Thymus (tissue), 11 donors: ENCODE measurements at regions not wholly inside any gene's neighbourhood (a gene's known extent, or its start where the extent isn't known, plus 50 kb on each side); places are given as distances from the start of the nearest gene placed in this dataset.
"Not testable (repeated sequence)": the region's sequence is repeated elsewhere in the genome, so short reads cannot be mapped to it uniquely, and the experiment has no call there.

Source experiments
- DNase-seq, 9 donors: peaks; one replicate each; pipeline ENCODE4 v3.0.0-alpha.2; 2013; ENCODE audit warnings: low spot score in 9 of 9, low read depth in 6 of 9, missing footprints in 1 of 9
- H3K27ac ChIP-seq, 2 donors: one replicate each; pipeline ENCODE4 v1.5.1; 2013; ENCODE audit warnings: control low read depth in 1 of 2, low read depth in 1 of 2, low read length in 1 of 2, mild to moderate bottlenecking in 1 of 2, moderate library complexity in 1 of 2
- H3K27me3 ChIP-seq, 2 donors: one replicate each; pipeline ENCODE4 v1.5.1; 2013; ENCODE audit warnings: low read length in 1 of 2; ENCODE audit not compliant: control insufficient read depth in 2 of 2, insufficient read depth in 1 of 2
- H3K36me3 ChIP-seq, 2 donors: one replicate each; pipeline ENCODE4 v1.5.1; 2013; ENCODE audit warnings: low read length in 1 of 2, mild to moderate bottlenecking in 1 of 2, moderate library complexity in 1 of 2; ENCODE audit not compliant: control insufficient read depth in 2 of 2, insufficient read depth in 2 of 2
- H3K4me1 ChIP-seq, 2 donors: one replicate each; pipeline ENCODE4 v1.5.1; 2013; ENCODE audit warnings: low read length in 2 of 2; ENCODE audit not compliant: control insufficient read depth in 2 of 2, insufficient read depth in 2 of 2
- H3K4me3 ChIP-seq, 2 donors: one replicate each; pipeline ENCODE4 v1.5.1; 2013; ENCODE audit warnings: low read length in 2 of 2, control low read depth in 1 of 2, mild to moderate bottlenecking in 1 of 2
- H3K9me3 ChIP-seq, 2 donors: one replicate each; pipeline ENCODE4 v1.5.1; 2013; ENCODE audit warnings: low read length in 1 of 2, mild to moderate bottlenecking in 1 of 2; ENCODE audit not compliant: control insufficient read depth in 2 of 2, insufficient read depth in 1 of 2
- WGBS: extraction: QIAGEN DNeasy Blood & Tissue Kit; methylation state at CpG from one replicate; pipeline ENCODE4 v1.1.7; 2013; 5-methylcytosine and 5-hydroxymethylcytosine counted together
- donor health status: healthy.

DNA sequence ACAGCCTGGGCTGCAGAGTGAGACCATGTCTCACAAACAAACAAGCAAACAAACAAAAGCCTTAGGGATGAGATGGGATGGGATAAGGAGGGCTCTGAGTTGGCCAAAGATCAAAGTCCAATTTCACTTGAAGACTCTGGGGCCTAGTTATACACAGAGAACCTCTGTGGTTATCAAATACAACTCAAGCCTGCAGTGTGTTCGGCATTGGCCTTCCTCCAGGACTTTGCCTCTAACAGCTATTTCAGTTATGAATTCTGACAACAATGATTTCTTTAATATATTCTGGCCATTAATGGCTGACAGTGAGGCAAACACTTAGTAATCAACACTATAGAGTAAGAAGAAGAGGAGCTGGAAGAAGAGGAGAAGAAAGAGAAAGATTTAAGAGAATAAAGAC, 171.1 kb downstream of the PDGFRA start:
- Histone ChIP-seq H3K9me3 (no peaks in the 10 kb centered on the region), H3K4me3 (no peak overlapping the region), H3K36me3 (no peaks in the 10 kb centered on the region), H3K27me3 (no peaks in the 10 kb centered on the region), H3K4me1 (no peaks in the 10 kb centered on the region), H3K27ac (no peak overlapping the region)
- DNase-seq, result no peak
- WGBS, result 92% methylated on average over 1 of the region's 1 CpG

GRCh38 chr4:54400802-54401201, 171.7 kb downstream of the PDGFRA start:
- WGBS, result 93% methylated on average over 3 of the region's 3 CpGs
- DNase-seq, result no peak
- H3K9me3 ChIP-seq, result no peaks in the 10 kb centered on the region
- no peaks in the 10 kb centered on the region for H3K4me1 ChIP-seq
- no peaks in the 10 kb centered on the region for H3K27me3 ChIP-seq
- H3K4me3 ChIP-seq, result no peak overlapping the region
- H3K27ac ChIP-seq, result no peak overlapping the region
- no peaks in the 10 kb centered on the region for H3K36me3 ChIP-seq

- Histone ChIP-seq H3K4me3 (no peak overlapping the region), H3K36me3 (no peaks in the 10 kb centered on the region), H3K4me1 (no peaks in the 10 kb centered on the region), H3K9me3 (no peaks in the 10 kb centered on the region), H3K27ac (no peak overlapping the region), H3K27me3 (no peaks in the 10 kb centered on the region)
- no peak for DNase-seq
- WGBS, result 89% methylated on average over 15 of the region's 15 CpGs
These were observed 173.9 kb downstream of the PDGFRA start for GRCh38 chr4:54402880-54403480.

- Histone ChIP-seq H3K4me3 (no peak overlapping the region), H3K27ac (no peak overlapping the region), H3K4me1 (no peaks in the 10 kb centered on the region), H3K36me3 (no peaks in the 10 kb centered on the region), H3K27me3 (no peaks in the 10 kb centered on the region), H3K9me3 (no peaks in the 10 kb centered on the region)
- DNase-seq, result no peak
- WGBS, result 95% methylated on average over 5 of the region's 5 CpGs
These were observed 174.8 kb downstream of the PDGFRA start for GRCh38 chr4:54403700-54404453.

- not testable (repeated sequence) for H3K27ac ChIP-seq, H3K27me3 ChIP-seq, H3K9me3 ChIP-seq, DNase-seq, H3K36me3 ChIP-seq, H3K4me1 ChIP-seq, H3K4me3 ChIP-seq
- 91% methylated on average over 7 of the region's 7 CpGs for WGBS
These were observed 180.3 kb downstream of the PDGFRA start for GRCh38 chr4:54409270-54409817.

DNA sequence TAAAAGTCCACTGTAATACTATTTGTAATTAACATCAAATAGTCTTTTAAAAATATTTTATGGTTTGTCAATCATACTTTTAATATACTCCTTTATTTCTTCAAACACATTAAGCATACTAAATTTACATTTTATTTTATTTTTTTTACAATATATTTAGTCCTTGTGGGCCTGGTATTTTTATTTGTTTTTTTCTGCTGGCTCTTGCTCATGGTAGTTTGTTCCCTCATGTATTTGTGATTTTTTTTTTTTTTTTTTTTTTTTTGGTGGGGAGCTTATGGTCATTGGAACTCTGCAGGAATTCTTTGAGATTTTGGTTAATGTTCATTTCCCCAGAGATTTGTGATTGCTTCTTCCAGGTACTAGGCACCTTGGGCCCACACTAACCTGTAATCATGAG, 185.5 kb downstream of the PDGFRA start:
- no peak overlapping the region for H3K4me3 ChIP-seq
- no peak overlapping the region for H3K27ac ChIP-seq
- H3K27me3 ChIP-seq, result no peaks in the 10 kb centered on the region
- no peaks in the 10 kb centered on the region for H3K36me3 ChIP-seq
- H3K9me3 ChIP-seq, result no peaks in the 10 kb centered on the region
- no peaks in the 10 kb centered on the region for H3K4me1 ChIP-seq
- DNase-seq, result no peak

GRCh38 chr4:54417476-54417875, 188.4 kb downstream of the PDGFRA start:
- DNase-seq, result no peak
- Histone ChIP-seq H3K9me3 (no peaks in the 10 kb centered on the region), H3K36me3 (no peaks in the 10 kb centered on the region), H3K27ac (no peak overlapping the region), H3K4me3 (no peak overlapping the region), H3K27me3 (no peaks in the 10 kb centered on the region), H3K4me1 (no peaks in the 10 kb centered on the region)
- 91% methylated on average over 2 of the region's 2 CpGs for WGBS

DNA sequence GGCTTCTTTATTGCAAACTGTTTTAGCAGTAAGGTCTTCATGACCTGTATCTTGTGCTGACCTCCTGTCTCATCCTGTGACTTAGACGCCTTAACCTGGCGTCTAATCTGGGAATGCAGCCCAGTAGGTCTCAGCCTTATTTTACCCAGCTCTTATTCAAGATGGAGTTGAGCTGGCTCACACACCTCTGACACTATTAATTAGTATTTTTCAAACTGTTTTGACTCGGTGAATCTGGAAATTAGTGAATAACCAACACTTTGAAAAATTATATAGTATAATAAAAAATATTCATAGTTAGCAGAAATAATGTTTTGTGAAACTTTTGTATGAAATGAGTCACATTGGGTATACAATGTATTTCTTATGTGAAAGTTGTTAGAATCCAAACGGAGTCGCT, 189.4 kb downstream of the PDGFRA start:
- Histone ChIP-seq H3K27me3 (no peaks in the 10 kb centered on the region), H3K9me3 (no peaks in the 10 kb centered on the region), H3K4me1 (no peaks in the 10 kb centered on the region), H3K4me3 (no peak overlapping the region), H3K36me3 (no peaks in the 10 kb centered on the region), H3K27ac (no peak overlapping the region)
- WGBS, result 94% methylated on average over 5 of the region's 5 CpGs
- no peak for DNase-seq

DNA sequence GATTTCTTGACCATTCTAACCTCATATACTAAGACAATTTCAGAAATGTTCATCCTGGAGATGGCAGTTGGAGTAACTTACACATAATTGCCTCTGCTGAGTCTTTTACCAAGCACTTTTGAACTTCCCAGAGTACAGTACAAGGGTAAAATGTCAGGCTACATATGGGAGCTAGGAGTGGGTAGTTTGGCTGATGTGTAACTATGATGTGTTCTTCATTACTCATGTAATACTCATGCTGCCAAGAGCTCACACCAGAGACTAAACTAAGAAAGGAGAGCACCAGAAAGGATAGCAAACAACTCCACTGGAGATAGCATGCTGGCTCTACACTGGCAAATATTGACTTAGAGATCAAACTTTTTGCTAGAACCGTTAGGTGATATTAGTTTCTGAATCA, 194.0 kb downstream of the PDGFRA start:
- WGBS, result 90% methylated on average over 1 of the region's 1 CpG
- Histone ChIP-seq H3K36me3 (no peaks in the 10 kb centered on the region), H3K4me1 (no peaks in the 10 kb centered on the region), H3K4me3 (no peak overlapping the region), H3K9me3 (no peaks in the 10 kb centered on the region), H3K27me3 (no peaks in the 10 kb centered on the region), H3K27ac (no peak overlapping the region)
- no peak for DNase-seq
